ENCODE measurements at regions not wholly inside any gene's neighbourhood (a gene's known extent, or its start where the extent isn't known, plus 50 kb on each side); places are given as distances from the start of the nearest gene placed in this dataset.
"Not testable (repeated sequence)": the region's sequence is repeated elsewhere in the genome, so short reads cannot be mapped to it uniquely, and the experiment has no call there.

DNA sequence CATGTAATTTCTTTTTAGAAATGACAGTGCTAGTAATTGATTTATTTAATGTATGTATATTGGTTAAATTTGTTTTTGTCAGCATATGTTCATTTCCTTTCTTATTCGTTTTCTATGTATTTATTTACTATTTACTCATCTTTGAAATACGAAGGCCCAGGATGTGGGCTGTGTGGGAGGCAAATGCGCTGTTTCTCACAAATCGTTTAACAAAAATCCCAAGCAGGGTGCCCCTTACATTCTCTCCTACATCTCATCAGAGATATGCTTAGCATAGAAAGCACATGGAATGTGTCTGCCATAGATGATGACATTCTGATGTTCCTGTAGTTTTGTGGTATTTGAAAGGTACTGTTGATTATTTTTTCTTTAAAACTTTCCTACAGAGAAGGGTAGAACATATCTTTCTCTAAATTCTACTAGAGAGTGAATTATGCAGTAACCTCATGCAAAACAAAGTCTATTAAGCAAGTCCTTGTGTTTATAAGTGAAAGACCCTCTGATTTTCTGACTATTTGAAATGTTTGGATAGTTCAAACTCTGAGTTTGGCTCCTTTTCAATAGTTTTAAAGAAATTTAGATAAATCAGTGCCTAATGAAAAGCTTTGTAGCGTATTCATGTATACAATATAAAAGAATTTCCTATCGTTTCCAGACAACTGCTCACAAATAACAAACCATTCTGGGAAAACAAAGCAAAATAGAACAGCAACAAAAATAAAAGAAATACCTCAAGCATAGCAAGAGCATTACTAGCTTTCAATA, 111.1 kb upstream of the VGLL3 start:
- DNase-seq, result no peak

DNA sequence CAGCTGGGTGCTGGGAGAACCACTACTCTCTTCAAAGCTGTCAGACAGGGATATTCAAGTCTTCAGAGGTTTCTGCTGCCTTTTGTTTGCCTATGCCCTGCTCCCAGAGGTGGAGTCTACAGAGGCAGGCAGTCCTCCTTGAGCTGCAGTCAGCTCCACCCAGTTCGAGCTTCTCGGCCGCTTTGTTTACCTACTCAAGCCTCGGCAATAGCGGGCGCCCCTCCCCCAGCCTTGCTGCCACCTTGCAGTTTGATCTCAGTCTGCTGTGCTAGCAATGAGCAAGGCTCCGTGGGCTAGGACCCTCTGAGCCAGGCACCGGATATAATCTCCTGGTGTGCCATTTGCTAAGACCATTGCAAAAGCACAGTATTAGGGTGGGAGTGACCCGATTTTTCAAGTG, 106.8 kb upstream of the VGLL3 start:
- DNase-seq, result not testable (repeated sequence)

DNA sequence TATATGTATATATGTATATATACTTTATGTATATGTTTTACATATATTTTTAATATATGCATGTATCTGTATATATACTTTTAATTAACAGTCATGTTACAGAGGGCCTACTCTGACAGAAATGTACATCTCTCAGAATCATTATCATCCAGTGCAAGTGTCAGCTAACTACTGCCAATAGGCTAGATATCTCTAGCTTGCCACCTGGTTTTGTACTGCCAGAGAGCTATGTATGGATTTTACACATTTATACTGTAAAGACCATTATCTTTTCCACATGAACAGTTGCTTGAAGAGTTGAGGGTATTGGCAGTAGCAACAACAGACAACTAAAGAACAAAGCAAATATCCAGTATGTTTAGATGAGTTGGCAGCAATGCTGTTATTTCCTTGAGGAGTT, 99.7 kb upstream of the VGLL3 start:
- no peak for DNase-seq

DNA sequence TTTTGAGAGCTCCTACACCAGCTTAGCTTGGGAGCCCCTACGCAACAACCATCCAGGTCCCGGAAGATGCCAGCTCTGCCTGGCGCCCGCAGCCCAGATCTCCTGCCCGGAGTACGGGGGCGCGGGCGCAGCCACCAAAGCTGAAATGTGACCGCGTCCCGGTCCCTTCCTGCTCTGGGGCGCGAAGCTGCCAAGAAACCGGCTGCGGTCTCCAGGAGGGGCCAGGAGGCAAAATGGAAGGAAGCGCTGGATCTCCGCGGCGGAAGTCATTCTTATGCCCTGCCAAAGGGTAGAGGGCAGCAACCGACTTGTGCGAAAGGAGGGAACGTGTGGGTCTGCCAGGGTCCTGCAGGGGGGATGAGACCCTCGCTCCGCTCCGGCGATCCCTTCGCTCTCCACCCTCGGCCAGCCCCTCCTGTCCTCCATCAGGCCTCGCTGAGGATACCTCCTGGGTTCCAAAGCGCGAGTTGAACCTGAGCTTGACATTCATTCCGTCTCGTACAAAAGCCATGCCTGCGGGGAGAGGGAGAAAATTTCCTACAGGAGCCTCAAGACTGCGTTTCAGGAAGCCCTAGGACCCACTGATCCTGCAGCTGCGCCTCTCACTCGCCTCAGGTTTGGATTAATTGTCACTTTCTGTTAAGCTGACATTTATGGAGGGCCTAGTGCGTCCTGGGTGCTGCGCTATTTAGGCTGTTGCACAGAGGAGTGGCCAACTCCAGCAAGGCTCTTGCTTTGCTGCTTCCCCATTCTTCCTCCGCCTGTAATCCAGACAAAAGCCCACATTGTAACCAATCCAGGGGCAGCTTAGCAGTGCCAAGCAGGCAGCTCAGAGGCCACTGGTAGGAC, 98.3 kb upstream of the VGLL3 start:
- DNase-seq, result peak; percentile 3

DNA sequence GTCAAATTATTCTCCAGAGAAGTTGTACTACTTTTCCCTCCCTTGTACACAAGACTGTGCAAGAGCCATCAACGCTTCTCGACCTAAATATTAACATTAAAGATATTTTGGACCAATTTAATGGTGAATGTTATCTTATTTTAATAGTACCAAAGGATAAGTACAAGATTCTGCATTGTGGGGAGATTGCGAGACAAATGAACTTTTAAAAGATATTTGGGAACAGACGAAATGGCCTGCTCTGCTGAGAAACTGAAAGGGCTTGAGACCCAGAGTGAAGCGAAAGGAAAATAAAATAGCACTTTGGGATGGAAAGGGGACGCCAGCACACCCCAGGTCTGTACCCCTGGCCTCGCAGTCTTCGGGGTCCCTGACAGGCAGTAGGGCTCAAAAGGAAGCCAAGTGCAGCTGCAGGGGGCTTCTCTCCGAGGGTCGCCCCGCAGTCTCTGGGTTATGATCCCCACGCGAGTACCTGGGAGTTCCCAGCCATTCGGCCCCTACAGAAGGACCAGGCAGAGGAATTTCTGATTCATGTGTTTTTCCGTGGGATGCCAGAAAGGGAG, 97.6 kb upstream of the VGLL3 start:
- DNase-seq, result no peak

DNA sequence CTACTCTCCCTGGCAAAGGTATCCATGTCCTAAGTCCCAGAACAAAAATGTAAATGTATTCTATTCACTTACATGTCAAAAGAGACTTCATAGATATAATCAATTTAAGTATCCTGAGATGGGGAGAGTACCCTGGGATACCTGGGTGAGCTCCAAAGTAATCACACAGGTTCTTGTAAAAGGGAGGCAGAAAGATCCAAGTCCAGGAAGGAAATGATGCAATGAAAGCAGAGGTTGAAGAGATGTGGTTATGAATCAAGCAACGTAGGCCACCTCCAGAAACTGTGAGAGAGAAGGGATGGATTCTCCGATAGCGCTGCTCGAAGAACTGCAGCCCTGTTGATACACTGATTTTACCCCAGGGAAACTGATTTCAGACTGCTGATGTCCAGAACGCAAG, 93.9 kb upstream of the VGLL3 start:
- no peak for DNase-seq

DNA sequence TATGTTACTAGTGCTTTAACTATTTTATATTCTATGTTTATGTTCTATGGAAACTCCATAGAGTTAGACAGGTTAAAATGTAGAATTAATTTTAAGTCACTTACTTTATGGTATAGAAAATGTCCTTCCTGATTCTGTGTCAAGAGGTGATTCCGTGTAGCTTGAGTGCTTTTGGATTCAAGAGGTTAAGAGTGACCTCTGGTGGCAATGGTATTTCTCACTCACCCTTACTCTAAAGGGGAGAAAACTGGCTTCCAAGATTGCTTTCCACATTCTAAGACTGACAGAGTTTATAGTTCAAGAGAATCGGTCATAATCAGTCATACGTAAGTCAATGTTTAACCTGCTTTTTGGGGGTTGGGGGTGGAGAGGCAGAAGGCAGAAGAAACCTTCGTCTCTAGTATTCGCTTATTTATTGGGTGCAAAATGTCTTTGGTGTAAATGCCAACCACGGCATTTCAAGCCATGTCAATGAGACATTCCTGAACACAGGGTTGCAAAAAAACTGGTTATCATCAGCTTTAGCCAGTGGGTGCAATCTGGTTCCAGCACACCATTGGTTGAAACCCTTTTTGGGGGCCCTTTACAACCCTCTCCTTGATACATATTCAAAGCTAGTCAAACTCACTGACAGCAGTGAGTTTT, 92.0 kb upstream of the VGLL3 start:
- no peak for DNase-seq

DNA sequence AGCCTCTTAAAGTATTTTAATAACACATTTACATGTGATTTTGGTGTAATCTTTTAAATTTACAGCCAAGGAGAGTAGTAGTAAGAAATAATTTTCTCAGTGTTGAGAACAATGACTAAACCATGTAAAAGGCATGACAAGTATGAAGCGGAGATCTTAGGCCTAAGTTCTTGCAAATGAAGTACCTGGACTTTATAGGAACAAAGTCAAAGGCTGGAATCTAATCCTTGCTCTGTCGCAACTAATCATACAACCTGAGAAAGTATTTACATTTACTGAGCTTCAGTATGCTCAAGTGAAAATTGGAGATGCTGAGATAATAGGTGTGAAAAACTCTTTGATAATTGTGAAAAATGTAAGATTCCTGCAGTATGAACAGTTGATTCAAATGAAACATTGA, 86.4 kb upstream of the VGLL3 start:
- DNase-seq, result no peak

DNA sequence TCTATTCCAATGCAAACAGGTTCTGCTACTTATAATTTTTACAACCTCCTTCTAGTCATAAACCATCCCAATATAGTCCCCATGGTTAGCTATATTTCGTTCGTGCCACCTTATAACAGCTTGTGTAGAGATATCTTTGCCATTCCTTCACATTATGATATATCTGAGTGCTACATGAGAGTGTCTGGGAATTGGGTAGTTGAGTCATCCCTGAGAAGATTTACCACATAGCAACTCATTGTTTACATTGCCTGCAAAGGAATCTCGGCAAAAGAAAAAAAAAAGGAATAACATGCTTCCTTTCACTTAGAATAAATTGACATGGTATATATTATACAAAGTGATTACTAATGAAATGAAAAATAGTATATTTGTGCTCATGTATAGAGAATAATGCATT, 86.0 kb upstream of the VGLL3 start:
- no peak for DNase-seq

DNA sequence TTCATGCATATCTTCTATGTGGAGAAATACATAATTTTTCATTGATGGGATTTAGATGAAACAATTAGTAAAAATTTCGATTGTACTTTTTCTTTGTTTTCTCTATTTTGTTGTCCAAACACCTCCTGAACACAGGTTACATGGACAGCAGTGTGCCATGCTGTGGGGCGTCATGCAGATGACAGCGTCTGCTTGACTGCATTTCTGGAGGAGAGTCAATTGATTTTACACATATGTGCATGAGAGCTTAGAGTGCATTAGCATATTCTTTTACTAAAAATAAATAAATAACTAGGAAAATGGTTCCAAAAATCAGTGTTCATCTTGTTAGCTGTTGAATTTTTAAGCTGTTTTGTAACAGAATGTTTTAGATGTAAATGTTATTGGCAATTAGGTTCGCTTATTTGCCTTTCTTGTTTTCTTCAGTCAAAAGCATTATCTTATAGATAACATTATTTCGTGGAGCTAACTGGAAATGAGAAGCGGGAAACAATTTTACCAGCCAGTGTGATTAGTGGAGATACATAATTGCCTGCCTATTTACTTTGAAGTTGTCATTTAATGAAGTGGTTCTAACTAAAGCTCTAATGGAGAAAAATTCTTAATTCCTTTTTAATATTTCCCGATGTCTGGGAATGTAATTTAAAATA, 82.7 kb upstream of the VGLL3 start:
- no peak for DNase-seq

DNA sequence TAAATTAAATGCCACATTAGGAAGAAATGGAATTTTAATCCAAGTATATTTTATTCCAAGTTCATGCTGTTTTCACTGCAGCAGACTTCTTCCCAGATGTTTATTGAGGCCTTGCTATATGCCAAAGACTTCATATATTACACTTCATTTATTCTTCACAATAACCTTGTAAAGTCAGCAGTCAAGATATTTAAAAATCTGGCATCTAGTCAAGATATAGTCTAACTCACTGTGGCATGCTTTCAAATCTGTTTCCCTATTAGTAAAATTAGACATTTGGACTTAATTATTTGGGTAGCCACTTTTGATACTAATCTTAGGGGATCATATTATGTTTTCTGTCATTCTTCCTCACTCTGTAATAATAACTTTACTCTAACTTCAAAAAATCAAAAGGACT, 81.5 kb upstream of the VGLL3 start:
- DNase-seq, result no peak

DNA sequence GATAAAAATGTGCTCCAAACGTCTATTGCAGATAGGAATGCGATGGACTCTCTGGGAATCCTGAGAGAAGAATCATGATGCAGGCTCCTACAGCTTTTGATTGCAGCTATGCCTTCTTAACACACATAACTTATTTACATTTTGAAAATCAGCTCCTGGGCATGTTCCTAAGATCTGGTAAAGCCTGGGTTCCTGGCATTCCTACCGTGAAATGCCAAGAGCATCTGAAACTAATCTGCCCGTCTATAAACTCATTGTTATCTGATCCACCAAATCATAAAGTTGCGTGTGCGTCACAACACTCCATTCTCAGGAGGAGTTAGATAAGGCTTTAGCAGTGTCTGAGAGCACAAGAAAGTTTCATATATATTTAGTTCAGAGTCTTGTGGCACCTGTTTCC, 79.0 kb upstream of the VGLL3 start:
- no peak for DNase-seq

DNA sequence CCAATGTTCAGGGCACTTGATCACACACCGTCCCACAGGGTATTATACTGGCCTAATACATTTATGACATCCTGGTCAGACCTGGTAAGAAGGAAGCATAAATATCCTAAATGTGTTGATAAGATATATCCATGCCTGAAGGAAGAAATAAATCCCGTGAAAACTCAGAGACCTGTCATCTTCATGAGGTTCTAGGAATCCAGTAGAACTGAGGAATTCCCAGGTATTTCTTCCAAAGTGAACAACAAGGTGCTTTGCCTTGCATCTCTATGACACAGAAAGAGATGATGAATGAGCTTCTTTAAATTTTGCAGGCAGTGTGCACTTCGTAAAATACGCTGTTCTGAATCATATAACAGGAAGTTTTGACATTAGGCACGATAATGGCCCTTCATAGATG, 78.1 kb upstream of the VGLL3 start:
- no peak for DNase-seq

DNA sequence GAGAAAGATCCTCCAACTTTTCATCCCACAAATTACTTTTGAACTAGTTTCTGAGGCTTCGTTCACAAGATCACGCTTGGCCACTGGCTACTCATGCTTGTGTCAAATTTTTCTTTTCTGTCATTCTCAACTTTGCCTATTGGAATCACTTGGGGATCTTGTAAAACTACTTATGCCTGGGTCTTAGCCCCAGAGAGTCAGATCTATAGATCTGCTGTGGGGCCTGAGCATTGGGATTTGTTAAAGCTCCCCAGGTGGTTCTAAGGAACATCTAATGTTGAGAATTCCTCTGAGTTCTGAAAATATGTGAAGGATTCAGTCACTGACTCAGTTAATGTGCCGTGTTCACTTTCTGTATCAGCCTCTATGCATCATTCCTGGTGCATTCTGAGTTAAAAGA, 71.7 kb upstream of the VGLL3 start:
- no peak for DNase-seq

DNA sequence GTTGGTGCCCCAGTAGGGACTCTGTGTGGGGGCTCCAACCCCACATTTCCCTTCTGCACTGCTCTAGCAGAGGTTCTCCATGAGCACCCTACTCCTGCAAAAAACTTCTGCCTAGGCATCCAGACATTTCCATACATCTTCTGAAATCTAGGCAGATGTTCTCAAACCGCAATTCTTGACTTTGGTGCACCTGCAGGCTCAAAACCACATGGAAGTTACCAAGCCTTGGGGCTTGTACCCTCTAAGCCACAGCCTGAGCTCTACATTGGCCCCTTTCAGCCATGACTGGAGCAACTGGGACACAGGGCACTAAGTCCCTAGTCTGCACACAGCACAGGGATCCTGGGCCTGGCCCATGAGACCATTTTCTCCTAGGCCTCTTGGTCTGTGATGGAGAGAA, 66.5 kb upstream of the VGLL3 start:
- no peak for DNase-seq

DNA sequence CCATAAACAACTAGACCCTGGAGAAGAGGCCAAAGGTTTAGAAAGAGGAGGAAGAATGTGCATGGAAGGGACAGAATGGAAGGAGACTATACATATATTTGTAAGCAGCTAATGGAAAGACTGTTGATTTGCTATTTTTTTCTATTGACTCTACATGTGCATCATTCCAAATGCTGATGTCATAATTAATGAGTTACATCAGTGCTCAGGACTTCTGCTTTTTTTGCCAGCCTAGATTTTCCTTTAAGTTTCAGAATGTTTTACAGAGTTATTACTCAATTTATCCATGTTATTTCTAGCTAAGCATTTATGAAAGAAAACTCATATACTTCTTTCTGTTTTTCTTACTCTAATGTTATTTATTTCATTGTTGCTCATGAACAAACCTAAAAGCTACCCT, 62.6 kb upstream of the VGLL3 start:
- no peak for DNase-seq

DNA sequence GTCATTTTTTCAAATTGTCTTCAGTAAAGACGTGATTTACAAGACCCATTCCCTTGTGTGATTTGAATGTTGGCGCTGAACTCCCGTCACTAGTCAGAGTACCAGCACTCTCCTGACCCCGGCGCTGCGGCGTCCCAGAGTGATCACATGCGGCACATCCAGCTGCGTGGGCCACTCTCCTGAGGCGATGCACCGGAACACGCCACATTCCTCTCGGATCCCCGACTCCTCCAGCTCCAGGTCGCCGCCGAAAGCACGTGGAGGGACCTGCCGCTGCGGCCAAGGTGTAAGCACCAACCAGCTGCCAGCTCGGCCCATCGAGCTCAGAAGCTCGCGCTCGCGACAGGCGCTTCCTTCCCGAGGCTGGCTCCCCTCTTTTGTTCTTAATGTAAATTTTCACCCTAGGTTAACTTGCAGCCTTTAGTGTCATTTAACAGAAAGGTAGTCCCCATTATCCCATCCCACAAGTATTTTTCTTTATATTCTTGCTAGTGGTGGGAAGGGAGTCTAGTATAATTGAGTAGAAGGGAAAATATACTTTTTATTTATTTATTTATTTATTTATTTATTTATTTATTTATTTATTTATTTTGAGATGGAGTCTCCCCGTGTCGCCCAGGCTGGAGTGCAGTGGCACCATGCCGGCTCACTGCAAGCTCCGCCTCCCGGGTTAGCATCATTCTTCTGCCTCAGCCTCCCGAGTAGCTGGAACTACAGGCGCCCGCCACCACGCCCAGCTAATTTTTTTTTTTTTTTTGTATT, 61.7 kb upstream of the VGLL3 start:
- DNase-seq, result no peak

DNA sequence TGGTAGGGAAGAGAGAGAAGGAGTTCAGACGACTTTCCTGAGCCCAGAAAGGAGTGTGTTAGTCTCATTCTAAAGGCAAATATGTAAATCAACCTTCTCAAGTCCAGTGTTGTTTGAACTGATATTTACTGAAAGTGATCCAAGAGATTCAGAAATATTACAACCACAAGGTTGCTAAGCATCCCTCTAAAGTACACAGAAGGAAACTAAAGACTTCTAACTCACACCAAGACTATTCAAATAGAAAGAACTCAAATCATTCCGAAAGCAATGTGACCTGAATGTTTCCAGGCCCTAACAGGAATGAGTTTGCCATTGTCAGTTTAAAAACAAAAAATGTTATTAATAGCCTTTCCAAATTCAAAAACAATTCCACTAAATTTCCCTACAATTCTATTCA, 56.9 kb upstream of the VGLL3 start:
- no peak for DNase-seq

DNA sequence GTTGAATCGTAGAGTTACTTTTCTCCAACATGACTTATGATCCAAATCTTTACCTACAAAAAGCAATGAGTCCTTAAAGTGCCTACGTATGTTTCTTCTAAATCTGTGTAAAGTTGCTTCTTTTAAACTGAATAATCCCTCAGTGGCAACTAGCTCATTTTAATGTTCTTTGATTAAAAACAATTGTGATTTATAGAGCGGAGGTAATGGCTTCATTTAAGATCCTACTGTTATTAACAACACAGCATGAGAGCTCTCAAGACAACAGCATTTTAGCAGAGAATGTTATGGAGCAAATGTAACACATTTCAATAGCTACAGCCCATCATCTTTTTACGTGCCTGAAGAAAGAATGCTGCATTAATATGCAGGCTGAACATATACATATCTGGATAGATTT, 55.3 kb upstream of the VGLL3 start:
- DNase-seq, result no peak

DNA sequence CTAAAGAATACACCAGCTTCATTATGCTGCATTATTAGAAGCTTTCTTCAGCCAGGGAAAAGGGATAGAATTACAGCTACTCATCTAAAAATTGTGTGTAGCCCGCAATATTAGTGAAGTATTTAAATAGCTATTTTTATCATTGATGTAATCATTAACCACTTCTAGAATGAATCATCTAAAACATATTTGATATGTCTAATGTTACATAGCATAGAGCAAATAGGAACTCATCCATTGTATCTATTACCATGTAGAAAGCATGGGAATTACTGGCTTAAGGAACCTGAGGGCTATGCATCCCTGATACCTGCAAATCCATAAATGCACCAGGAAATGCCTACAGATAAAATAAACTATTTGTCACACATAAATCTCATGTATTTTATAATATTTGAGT, 54.5 kb upstream of the VGLL3 start:
- no peak for DNase-seq

DNA sequence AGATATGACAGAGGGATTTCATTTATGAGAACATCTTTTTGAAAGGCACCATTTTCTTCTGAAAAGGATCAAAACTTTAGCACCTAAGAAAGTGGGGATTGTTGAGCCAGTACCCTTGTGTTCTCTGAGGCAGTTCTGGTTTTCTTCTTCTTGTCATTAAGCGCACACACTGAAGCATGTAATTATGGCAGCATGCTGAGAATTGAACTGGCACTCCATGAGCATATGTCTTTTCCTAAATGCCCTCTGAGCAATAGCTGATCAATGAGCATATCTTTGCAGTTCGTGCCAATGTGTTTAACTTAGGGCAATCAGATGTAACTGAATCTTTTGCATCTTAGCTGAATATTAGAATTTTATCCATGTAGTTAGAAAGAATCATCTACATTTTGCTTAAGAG, 53.9 kb upstream of the VGLL3 start:
- DNase-seq, result no peak

DNA sequence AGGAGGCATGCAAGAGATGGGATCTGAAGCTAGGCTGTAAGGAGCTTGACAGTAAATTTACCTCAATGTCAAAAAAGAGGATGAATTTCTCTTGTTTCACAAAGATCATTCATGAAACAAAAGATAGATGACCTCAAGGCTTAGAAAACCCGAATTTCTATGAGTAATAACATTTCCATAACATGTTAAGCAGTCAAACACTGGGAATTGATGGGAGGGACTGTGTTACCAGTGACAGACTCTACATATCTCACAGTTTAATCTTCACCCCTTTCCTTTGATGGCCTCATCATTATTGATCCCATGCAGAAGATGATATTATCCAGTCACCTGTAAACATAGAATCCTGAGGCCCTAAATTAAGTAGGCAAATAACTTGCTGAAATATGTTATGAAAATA, 53.5 kb upstream of the VGLL3 start:
- no peak for DNase-seq

Measured in CD4-positive, alpha-beta T cell treated with Interleukin-17A for 4 hours (primary cell).